Stimulated activated CD8-positive, alpha-beta memory T cell treated with anti-CD3 and anti-CD28 coated beads, Interleukin-15, amount 100 ng/mL, for 48 hours (primary cell): ENCODE measurements at regions not wholly inside any gene's neighbourhood (a gene's known extent, or its start where the extent isn't known, plus 50 kb on each side); places are given as distances from the start of the nearest gene placed in this dataset.

Experiments used
- DNase-seq, 2 donors: peaks; one replicate each; pipeline ENCODE4 v3.0.0-alpha.2; 2020; ENCODE audit warnings: low read depth in 2 of 2

DNA sequence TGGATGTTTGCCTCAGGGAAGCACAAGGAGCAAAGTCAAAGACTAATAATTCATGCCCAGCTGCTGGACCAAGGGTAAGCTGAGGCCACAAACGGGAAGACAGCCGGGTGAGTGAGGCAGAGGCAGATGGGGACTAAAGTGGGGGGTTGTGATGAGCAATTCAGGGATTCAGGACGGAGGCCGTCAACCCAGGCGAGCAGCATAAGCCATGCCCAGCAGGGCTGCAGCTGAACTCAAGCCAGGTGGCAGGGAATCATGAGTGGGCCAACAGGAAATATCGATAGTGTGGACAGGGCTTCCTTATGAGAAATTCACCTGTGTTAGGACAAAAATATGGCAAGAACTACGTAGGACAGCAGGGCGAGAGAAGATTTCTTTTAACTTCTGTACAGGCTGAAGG is 246.8 kb downstream of the CDC5L start:
- no peak for DNase-seq

DNA sequence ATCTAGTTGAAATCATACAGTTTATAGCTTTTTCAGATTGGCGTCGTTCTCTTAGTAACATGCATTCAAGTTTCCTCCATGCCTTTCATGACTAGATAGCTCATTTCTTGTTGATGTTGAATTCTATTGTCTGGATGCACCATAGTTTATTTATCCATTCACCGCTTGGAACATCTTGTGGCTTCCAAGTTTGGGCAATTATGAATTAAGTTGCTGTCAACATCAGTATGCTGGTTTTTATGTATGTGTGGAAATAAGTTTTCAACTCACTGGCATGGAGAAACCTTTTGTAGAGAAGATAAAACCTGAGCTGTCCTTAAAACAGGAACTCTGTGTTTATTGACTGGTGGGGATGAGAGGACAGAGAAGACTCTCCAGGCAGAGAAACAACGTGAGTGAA is 248.0 kb downstream of the CDC5L start:
- DNase-seq: no peak

DNA sequence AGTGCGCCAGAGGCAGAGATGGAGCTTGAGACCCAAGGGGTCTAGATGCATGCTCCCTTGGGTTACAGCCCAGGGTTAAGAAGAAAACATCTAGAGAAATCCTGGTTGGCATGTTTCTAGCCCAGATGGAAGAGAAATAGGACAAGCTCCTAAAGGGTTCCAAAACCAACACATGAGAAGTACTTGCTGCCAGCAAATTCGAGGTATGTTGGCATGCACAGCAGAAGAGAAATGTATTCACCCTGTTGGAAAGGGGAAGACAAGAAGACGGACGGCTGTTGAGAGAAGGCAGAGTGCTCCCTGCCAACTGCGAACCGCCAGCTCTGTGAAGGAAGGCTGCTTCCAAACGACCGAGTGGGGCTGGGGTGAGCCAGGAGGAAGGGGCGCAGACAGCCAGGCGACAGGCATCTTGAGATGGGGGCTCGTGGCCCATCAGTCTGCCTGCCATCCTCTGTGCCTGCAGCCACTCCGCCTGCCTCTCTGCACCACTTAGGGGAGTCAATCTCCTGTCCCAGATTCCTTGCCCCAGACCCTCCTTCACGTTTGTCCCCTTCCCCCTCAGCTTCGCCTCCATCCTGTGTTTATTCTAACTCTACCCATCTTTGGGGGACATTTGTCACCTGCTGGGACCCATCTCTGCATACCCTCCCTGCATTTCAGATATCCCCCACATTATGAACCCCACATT is 249.2 kb downstream of the CDC5L start:
- no peak for DNase-seq

DNA sequence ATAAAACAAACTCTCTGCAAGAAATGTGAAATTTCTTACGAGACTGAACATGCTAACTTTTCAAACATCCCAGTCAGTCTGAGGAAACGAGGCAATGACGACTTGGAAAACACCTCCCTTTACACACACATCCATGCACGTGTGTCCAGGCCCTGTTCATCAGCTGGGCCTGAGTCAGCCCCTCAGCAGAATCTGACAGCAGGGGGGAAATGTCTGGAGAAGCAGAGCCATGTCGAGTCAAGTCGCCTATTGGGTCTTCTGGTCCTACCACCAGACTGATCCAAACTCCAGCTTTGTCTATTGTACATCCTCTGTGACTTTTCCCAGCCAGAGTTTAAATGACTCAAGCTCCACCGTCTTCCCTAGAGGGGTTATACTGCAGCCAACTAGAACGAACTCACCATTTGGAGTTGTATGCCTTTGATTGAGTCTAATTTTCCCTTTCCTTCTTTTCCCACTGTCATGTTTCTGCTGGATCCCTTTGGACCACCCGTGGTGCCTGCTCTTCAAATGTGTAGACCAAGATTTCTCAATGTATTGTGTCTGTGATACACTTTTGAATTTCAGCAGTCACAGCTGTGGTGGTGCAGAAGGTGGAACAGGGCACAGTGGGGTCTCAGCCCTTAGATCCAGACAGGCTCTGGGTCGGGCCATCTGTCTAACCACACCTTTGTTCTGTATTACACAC is 254.0 kb downstream of the CDC5L start:
- no peak for DNase-seq

DNA sequence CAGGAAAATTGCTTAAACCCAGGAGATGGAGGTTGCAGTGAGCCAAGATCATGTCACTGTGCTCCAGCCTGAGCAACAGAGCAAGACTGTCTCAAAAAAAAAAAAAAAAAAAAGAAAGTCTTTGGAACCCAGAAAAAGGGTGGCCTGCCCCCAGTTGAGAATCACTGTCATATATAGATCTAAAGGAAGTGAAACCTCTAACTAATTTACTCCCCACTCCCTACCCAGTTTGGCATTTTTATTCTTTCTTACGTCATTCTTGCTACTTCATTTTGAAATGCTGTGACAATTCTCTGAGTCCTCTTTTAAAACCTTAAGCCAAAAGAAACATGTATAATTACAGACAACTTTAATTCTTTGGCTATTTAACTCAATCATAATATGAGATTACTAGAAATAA is 254.8 kb downstream of the CDC5L start:
- no peak for DNase-seq

DNA sequence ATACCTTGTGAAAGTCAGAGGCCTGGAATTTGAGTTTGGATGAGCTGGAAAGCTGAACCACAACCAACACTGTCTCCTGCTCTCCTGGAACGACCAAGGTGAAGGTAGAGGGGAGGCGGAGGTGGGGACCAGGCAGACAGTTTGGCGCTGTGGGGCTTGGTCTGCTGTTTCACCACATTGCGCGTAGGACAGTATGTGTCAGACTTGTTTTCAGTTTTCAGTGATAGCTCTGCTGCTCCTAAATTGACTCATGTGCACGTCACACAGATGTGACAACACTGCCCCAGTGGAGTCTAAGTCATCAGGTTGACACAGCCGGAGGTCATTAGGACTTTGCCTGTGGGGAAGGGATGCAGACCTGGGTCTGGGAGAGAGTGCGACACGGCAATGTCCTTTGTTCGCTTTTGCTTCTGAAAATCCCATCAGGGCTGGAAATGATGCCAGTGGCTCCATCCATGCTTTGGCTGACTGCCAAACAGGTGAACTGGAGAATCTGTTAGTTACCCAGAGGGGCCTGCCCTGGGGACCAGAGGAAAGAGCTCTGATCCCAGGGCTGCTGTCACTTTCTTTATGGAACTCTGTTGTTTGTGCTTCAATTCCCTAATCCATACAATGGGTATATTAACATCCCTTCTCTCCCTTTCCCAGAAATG is 255.5 kb downstream of the CDC5L start:
- peak; percentile 68 to 70 for DNase-seq

DNA sequence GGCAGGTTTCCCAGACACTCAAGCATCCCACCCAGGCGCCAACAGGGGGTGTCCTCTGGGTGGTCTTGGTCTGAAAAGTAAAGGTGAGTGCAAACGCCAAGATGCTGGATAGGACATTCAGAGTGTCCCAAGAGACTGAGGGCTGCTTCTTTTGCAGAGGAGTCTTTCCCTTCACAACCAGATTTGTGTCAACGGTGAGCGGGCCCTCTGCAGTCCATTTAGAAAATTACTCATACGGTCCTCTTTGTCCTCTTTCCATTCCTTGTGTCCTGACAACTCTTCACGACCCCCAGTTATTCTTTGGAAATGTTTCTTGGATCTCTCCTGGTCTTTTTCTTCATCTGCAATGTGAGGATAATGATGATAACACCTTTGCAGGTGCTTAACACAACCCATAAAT is 257.8 kb downstream of the CDC5L start:
- no peak for DNase-seq

DNA sequence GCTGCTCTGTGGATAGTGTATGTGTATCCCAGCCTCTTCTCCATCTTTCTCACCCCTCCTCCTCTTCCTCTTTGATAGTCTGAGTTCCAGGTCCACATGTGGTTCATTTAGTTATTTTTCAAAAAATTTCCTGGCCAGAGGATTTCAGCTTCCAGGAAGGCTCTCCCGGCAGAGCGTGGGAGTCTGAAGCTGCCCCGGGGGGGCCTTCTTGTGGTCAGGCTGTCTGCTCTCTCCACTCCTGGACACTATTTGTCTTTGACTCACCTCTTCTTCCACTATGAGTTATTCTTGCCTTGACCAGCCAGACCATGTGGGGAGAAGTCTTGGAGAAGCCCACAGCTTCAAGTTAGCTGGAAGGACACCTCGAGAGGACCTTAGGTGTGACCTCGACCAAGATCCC is 258.8 kb downstream of the CDC5L start:
- no peak for DNase-seq

DNA sequence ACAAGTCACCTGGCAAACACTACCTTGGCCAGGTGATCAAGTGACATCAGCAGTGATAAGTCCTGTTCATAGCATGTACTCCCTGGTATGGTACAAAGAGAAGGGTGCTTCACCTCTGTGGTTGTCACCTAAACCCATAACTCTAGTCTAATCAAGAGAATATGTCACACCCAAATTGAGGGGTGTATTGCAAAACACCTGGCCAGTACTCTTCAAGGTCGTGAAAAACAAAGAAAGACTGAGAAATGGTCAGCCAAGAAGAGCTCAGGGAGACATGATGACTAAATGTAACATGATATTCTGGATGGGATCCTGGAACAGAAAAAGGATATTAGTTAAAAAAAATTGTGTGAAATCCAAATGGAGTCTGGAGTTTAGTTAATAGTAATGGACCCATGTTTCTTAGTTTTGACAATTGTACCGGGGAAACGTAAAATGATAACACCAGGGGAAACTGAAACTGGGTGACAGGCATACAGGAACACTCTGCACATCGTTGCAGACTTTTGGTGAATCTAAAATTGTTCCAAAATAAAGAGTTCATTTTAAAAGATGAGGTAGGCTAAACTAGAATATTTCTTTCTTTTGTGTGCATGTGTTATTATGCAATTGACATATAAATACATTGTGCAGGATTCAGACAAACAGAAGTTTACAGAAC is 262.0 kb downstream of the CDC5L start:
- DNase-seq: no peak

DNA sequence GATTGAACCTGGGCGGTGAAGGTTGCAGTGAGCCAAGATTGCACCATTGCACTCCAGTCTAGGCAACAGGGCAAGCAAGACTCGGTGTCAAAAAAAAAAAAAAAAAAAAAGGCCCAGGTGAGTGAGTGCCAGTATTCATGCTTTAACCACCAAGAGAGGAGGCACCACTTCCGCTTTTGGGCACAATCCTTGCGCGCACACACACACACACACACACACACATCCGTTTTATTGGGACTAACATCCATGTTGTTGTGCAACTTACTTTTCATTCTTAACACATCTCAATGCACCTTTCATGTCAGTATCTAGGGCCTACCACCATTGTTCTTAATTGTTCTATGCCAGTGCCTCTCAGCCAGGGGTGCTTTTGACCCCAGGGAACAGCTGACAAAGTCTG is 263.0 kb downstream of the CDC5L start:
- no peak for DNase-seq

DNA sequence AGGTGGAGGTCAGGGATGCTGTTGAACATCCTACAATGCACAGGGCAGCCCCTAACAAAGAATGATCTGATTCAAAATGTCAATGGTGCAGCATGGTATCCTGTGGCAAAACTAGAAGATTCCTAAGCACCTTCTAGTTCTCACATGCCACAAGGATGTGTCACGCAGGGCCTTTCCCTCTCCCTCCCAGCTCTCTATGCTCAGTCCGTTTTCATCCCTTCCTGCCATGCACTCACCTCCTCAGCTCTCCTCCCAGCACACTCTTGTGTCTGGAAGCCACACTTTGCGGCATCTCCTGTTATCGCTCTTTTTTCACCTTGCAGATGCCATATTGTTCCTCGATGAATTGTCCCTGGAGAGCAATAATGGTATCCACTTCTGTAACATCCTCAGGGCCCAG is 263.4 kb downstream of the CDC5L start:
- no peak for DNase-seq

DNA sequence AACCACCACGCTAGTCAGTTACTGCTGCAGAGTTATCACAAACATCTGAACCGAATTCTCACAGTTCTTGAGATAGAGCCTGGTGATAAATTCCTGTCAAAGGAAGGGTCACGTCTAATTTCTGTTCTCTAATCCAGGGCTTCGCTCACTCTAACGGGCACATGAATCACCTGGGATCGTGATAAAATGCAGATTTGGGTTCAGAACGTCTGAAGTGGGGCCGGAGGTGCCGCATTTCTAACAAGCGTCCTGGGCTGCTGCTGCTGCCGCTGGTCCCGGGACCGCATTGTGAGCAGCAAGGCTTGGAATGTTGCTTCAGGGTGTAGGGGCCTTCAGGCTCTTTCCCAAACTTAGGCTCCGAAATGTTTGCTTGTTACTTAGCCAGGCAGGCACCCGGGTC is 264.1 kb downstream of the CDC5L start:
- no peak for DNase-seq

DNA sequence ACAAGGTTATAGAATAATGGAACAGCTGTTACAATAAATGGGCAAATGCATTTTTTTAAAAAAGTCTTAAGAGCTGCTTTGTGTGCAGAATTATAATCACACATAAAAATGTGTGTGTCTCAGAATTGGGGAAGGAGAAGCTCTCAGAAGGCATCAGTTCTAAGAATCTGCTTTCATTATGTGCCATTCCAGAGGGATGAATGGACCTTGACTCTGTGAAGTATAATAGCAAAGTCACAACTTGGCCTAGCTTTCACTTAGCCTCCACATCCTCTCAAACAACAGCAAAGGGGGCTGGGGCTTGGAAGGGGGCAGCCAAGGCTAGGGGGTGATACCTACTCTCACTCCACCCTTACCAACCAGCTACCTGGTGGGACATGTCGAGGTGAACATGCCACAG is 265.0 kb downstream of the CDC5L start:
- no peak for DNase-seq

DNA sequence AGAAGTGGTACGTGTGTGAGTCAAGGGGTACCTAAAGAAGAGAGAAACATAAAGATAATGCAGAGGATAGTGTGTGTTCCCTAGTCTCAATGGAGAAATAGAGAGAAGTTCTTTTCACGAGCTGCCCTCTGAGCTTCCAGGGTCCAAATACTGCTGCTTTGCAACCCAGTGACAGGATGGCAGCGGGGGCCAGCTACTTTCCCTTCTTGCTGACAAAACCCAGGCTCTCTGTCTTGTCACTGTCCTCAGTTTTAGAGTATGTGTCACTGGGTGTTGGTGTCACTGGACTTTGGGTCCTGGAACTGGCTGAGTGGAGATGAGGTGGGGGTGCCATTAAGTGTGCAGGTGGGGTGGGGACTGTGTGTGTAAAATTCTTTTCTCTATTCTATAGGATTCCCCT is 265.6 kb downstream of the CDC5L start:
- DNase-seq: no peak

DNA sequence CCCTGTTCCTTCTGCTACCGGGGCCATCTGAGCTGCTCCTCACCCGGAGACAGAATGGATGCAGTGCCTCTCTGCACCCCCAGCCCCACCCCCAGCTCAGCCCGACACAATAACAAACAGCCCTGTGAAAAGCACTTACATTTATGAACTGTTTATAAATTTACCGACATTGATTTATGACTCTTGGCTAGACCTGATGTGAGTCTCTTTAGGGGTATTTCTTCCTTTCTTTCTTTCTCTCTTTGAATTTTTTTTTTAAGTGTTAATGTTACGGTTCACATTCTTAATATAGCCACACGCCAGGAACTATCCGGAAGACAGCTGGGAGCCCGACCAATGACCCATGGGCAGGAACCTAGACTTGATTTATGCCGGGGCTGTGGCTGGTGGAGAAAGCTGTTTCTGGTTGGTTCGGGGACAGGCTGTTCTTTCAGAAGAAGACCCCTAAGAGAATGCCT is 266.3 kb downstream of the CDC5L start:
- no peak for DNase-seq

DNA sequence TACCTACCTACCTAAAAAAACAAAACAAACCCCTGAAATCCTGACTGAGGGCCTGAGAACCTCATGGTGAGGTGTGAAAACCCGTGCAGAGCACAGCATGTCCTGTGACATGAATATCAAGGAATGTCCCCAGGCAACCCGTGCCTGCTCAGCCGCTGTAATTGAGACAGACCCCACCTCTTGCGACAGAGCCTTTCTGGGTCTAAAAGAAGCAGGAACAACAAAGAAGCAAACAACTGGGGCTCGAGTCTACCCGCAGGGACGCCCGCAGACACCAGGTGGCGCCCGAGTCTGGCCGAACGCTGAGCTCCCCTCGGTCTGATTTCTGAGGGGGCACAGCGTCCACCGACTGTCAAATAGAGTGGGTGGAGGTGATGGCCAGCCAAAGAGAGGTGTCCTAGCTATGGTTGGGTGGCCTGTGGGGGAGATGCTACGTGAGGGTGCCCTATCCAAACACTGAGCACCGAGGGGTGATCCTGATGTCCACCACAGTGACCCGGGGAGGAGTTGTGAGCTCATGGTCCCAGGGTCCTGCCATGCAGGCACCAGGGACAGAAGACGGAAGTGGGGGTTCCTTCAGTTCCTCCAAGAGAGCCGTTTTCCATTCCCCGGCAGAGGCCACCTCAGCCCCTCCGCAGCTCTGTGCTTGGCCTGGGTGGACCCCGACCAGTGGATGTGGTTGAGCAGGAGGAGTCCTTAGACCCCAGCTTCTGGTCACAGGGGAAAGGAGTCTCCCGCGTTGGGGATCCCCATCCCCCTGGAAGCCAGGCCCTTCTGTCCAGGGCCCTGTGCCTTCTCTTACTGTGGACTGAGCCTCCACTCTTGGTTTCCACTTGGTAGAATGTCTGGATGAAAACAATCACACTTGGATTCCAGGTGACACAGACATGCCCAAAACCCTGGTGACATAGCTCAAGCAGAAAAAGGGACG is 268.2 kb downstream of the CDC5L start:
- DNase-seq: peak; percentile 59 to 64

DNA sequence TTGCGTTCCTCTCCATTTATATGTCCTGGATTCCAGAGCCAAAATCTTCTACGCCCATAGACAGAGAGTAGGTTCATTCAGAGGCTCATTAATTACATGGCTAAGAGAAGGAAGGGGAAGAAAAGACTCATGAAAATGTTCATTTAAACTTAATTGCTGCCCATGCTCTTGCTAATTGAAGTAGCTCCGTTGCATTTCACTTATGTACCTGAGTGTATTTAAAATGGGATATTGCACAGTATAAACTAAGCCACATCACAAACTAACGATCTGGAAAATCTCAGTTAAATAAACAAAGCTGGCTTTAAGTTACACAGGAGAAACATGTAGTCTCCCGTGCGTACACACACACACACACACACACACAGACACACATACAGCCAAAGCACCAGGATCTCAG is 269.2 kb downstream of the CDC5L start:
- DNase-seq: no peak

DNA sequence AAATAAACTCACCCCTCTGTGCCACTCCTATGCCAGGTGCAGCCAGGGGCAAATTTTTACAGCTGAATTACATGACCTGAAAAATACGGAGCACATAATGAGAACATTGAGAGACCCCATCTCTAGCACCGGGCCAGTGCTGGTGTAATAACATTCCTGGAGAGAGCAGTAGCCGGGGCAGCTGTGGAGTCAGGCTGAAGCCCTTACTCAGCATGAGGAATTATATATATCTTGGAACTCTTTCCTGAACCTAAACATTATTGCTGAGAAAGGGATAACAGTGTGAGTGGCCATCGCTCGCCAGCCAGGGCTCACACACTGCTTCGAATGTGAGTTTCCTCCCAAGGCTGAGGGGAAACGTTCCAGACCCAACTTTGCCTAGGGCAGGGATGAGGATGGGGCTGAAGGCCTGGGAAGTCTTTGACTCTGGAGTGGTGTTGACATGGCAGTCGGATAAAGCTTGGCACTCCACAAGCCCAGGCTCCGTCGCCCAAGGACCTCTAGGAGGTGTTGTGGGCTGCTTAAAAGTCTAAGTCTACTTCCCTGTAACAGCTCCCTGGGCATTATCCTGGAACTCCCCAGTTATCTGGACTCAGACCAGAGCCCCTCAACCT is 269.8 kb downstream of the CDC5L start:
- DNase-seq: no peak

DNA sequence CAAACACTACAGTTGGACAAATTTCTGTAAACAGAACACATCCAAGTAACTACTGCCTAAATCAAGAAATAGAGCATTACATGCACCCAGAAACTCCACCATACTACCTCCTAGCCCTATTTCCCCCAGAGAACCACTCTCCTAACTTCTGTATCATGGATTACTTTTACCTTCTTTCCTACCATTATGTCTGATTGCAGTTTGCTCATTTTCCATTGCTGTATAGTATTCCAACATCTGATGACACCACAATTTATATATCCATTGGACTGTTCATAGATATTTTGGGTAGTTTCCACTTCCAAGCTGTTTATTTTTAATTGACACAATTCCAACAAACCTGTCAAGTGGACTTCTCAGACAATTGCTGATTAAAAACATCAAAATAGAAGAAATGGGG is 271.1 kb downstream of the CDC5L start:
- DNase-seq: no peak

DNA sequence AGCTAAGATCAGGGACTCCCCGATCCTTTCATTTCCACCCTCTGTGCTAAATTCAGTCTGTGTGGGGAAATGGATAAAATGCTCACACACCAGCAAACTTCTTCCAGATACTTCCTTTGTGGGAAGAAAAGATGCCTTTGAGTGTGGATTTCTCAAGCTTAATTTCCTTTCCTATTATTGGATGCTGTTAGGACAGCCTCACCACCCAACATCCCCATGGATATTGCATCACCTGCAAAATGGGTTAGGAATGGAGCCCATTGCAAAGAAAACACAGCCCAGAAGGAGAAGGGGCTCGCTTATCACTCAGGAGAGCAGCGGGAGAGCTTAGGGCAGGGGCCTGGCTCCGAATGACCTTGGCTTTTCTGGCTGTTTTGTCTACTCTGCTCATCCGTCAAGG is 272.2 kb downstream of the CDC5L start:
- DNase-seq: no peak

DNA sequence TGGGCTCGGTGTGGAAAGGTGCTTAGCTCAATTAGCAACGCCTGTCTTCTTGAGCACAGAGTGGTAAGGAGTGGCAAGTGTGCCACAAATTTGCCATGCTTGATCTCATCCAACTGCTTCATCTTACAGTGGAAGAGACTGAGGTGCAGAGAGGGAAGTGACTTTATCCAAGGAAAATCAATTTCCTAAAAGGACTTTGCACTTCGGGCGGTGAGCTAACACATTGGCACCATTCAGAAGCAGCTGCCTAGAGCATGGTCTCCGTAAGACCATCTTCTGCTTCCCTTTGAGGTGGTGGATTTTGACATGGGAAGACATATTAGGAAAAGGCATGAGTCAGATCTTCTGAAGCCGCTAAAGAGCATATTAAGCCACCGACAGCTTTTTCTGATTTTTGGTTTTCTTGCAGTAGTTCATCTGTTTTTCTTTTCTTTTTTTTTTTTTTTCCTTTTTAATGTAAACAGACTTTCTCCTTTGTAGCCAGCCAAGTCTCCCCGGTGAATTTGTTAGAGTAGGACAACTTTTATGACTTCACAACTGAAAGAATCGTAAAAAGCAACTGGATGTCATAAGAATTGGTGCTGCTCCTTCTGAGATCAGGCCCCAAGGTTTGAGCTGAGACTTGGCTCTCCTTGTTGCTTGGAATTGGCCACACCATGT is 273.2 kb downstream of the CDC5L start:
- DNase-seq: no peak
